Fibroblast of skin of scalp (primary cell): ENCODE measurements at regions not wholly inside any gene's neighbourhood (a gene's known extent, or its start where the extent isn't known, plus 50 kb on each side); places are given as distances from the start of the nearest gene placed in this dataset.

Source experiments
- DNase-seq: peaks from one replicate; pipeline ENCODE4 v3.0.0-alpha.2; 2013

DNA sequence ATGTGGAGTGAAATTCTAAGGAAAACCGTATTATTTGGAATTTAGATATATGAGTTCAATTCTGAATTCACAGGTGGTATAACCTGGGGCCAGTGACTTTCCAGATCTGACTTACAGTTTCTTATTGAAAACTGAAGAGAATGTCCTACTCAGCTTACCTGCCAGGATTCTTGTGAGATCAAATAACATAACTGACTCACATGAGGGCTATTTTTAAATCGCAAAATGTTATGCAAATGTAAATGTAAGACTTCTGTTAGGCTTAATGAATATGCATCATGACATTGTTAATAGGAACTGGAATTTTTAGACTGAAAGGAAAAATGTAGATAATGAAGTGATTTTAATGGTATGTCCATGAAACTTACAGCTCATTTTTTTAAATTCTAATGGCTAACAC lies 1142.1 kb downstream of the FLRT2 start:
- DNase-seq: no peak

DNA sequence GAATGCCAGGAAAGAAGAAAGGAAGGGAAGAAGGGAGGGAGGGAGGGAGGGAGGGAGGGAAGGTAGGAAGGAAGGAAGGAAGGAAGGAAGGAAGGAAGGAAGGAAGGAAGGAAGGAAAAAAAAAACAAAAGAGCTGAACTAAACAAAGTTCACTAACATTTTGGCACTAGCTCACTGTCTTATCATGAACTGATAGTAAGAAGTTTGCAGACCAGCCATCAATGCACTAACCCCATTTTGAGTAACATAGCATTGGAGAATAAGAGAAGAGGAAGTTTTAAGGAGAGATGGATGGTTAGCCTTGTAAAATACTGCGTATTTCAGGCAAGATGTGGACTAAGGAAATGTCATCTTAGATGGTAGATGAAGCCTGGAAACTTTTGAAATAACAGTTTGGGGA lies 1136.0 kb downstream of the FLRT2 start:
- no peak for DNase-seq

DNA sequence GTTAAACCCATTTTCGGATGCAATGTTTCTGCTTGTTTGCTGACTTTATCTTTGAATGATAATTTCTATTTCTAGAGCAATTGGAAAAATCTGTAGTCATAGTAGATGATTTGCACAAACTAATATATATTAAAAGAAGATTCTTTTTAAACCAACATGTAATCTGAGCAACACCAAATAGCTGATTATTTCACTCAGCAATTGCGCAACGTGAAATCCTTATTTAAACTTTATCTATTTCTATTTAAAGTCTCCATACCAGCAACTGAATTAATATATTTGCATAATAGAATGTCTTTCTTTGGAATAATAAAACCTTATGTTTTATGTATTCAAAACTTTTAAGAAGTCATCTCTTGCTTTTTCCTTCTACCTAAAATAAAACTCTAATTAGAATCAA lies 1132.4 kb downstream of the FLRT2 start:
- no peak for DNase-seq

DNA sequence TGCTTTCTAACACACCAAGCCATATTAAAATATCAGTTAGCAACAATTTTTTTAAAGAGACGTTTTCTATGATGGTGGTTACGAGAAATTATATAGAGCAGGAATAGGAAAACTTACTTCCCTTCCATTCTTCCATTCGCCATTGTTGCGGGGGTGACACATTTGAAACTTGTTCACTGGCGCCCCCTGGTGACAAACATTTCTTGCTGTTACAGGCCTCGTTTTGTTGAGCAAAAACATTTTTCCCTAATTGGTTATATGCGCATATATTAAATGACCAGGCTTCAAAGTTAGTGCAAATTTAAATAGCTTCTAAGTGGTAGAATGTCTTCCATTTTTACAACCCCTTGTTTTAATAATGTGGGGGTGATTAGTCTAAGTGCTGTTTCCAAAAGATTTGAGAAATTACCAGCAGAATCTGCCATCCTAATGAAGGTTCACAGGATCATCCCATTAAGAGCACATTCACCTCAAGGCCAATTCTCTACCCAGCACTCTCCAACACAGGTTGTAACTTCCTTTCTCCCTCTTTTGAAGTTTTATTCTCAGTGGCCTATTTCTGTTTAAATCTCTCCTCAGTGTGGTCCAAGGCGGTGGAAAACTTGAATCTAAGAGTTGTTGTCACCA lies 1124.7 kb downstream of the FLRT2 start:
- peak; percentile 48 for DNase-seq

DNA sequence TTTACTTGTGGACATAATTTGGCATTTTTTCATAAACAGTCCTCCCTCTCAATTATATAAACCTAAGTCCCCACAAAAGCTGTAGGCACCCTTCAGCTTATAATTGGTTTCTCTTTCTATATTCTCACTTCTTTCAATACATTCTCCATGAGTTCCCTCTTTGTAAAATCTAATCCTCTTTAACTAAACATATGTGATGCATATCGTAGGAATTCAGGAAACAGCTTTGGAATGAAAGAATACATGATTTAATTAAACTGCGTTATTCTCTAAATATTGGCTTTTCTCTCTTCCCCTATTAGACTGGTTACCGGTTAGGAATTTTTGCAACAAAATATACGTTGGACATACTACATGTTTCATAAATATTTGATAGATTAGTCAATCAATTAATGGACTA lies 1122.6 kb downstream of the FLRT2 start:
- DNase-seq: peak; percentile 49

DNA sequence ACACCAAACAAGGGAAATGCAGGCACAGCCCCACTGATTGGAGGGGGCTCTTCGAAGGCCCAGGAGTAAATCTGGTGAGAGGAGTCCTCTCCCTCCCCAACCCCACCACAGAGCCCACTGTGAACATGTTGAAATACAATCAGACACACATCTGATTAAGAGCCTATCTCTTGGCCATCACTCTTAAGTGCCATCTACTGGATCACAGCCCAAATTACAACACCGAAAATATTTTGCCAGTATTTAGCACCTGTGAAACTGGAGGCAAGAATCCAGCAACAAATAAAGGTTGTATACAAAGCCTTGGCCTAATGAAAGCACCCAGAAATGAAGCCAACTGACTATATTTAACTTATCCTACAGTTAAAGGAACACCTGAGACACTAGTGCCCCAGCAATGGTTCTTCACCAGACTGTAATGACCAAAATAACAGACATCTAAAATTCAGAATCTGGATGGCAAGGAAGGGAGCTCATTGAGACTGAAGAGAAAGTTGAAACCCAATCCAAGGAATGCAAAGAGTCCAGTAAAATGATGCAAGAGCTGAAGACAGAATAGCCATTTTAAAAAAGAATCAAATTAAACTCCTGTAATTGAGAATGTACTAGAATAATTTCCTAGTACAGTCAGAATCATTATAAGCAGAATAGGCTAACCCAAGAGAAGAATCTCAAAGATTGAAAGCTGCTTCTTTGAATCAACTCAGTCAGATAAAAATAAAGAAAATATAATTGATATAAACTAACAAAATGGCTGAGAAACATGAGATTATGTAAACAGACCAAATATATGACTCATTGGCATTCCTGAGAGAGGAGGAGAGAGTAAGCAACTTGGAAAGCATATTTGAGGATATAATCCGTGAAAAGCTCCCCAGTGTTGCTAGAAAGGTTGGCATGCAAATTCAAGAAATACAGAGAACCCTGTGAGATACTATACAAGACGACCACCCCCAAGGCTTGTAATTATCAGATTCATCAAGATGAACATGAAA lies 1117.0 kb downstream of the FLRT2 start:
- DNase-seq: peak; percentile 67

DNA sequence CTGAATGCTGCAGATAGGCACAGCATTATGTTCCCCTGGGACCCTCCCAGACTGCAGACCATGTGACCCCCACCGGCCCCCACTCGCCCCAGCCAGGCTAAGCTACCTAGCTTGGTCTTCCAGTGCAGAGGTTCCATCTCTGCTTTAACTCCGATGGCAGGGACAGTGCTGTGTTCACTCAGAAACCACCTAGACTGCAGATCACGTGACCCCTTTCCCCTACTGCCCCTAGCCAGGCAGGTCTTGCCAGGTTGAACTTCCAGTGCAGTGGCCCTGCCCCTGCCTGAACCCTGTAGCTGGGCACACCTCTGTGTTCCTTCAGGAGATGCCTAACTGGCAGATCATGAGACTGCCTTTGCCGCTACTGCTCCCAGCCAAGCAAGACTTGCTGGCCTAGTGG lies 1116.2 kb downstream of the FLRT2 start:
- no peak for DNase-seq

DNA sequence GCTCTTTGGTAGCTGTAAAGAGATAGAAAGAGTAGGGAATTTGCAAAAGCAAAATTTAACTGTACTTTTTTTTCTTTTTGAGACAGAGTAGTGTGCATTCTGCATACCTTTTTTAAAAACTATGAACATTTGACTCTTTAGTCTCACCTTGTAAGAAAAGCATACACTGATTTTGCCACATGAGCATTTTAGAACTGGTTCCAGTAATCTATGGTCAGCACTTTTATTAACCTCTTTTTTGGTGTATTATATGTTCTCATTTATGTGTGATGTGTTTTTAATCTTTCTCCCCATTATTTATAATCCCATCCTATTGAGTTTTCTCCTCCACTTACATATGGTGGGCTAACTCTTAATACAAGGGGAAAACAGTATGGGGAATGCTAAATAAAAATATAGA lies 1111.4 kb downstream of the FLRT2 start:
- DNase-seq: no peak

DNA sequence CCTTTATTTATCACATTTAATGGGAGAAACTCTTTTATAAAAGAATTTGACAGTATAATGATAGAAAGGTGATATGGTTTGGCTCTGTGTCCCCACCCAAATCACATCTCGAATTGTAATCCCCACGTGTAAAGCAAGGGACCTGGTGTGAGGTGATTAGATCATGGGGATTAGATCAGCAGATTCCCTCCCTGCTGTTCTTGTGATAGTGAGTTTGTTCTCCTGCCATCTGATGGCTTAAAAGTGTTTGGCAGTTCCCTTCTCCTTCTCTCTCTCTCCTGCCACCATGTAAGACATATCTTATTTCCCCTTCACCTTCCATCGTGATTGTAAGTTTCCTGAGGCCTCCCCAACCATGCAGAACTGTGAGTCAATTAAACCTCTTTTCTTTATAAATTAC lies 1110.3 kb downstream of the FLRT2 start:
- DNase-seq: no peak

DNA sequence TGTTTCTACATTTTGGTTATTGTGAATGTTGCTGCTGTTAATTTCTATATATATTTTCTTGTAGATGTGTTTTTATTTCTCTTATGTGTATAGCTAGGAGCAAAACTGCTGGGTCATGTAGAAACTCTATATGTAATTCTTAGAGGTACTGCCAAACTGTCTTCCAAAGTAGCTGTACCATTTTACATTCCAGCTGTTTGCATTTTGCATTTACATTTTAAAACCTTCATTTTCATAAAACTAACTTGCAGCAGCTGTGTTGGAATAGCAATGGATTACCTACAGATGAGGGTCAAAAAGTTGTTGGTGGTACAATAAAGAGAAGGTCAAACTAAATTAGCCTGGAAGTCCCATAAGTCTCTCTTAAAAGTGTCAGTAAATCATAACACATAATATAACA lies 1109.7 kb downstream of the FLRT2 start:
- no peak for DNase-seq

DNA sequence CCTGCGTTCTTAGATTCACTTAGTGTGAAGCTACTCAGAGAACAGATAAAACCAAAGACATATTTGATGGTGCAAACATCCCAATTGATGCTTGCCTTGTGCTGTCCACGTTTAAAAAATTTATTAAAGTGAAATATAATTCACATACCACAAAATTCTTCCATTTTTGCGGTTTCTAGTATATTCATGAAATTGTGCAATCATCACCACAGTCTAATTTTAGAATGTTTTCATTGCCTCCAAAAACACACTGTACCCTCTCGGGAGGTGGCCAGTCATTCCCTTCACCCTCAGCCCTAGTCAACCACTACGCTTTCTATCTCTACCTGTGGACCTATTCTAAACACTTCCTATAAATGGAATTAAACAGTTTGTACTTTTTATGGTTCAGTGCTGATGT lies 1109.2 kb downstream of the FLRT2 start:
- DNase-seq: peak; percentile 68

DNA sequence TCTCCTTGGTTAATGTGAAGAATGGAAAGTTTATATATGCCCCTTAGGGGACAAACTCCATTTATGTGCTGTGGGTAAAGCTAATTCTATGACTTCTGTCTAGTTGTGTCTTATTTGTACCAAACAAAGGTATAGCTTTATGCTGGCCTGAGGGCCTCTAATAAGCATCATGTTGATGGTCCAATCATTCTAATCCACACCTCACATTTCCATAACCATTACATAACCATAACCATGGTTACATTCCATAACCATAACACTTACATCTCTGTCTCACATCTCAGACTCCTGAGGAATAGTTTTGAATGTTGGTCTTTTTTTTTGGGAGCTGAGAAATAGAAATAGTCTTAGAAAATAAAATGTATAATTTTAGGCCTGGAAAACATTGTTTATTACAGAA lies 1097.1 kb downstream of the FLRT2 start:
- no peak for DNase-seq

DNA sequence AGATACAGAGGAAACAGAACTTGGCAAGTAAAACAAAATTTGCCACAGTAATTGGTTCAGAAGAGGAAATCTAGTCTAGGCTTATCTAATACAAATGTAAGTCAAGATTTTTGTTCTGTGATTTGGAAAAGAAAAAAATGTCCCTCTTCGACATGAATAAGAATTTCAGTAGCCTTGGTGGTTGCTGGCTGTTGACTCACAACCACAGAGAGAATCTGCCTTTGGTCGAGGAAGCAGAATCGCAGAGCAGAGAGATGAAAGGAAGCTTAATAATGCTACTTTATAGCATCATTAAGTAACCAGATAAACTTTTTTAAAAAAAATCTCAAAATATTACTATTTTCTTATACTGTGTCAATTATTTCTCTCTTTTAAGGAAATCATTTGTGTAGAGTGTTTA lies 1096.6 kb downstream of the FLRT2 start:
- peak; percentile 45 for DNase-seq

DNA sequence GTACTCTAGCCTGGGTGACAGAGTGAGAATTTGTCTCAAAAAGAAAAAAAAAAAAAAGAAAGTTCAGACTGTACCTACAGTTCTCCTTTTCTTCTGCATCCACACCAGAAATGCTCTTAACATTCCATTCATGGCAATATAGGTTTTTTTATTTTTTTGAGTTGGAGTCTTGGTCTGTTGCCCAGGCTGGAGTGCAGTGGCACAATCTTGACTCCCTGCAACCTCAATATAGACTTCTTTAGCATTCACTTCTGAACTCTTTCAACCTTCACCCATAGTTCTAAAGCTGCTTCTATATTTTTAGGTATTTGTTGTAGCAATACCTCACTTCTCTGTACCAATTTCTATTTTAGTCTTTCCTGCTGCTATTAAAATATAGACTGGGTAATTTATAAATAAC lies 1095.7 kb downstream of the FLRT2 start:
- peak; percentile 36 for DNase-seq

DNA sequence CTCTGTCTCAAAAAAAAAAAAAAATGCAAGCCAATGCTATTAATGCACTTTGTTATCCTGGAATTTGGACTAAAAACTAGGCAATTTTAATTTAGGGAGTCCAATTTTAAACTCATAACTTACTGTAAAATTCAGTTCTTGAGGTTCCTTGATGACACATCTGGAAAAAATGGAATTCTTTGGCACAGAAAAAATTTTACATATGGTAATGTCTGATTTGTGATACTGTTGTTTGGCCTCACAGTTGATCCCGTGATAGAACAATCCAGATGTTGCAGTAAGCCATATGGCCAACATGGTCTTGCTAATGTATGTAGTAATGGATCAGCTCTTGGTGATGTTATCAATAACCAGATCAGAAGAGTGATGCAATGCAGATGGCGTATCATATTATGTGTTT lies 1089.8 kb downstream of the FLRT2 start:
- DNase-seq: peak; percentile 51

DNA sequence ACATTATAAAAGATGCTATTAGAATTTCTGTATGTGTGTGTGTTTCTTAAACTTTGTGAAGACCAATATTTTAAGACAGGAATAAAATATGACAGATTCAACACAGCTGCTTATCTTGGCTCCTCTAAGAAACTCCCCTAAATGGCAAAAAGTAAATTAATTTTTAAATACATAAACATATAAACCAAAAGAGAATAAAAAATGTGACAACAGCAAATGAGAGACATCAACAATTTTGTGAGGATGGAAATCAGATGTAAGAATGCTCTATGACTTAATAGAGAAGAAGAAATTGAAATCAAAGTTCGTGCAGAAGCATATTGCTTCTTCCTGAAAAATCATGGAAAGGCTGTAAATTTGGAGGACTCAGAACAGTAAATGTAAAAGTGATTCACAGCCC lies 1083.8 kb downstream of the FLRT2 start:
- no peak for DNase-seq

DNA sequence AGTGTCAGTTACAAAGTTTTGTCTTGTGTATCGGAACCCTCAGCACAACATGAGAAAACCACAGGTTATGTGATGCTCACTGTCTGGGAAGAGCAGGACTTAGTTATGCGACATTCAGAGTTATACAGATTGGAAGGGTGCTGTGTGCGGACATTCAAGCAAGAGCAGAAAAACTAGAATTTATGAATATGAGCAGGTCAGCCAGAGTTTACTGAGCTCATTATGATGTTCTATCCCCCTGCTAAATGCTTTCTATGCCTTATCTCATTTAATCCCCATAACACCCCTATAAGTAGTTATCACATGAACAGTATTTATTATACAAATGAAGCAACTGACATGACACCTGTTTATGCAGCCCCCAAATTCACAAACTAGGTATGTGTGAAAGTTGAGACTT lies 1083.2 kb downstream of the FLRT2 start:
- DNase-seq: no peak

DNA sequence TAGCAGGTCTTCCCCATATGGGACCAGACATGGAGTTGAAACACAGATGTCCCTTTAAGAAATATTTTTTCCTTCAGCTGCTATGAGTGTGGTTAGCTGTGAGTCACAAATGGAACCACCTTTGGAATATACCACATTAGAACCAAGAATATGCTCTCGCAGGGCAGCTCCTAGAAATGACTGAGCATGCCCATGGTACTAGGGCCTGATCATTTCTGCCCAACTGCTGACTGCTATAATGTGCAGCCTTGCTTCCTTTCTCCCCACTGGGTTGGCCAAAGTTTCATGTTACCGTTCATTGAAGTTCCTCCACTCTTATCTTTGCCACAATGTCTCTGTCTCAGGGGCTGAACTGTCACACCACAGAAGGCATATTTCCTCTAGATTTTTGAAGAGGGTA lies 1074.6 kb downstream of the FLRT2 start:
- peak; percentile 44 for DNase-seq

DNA sequence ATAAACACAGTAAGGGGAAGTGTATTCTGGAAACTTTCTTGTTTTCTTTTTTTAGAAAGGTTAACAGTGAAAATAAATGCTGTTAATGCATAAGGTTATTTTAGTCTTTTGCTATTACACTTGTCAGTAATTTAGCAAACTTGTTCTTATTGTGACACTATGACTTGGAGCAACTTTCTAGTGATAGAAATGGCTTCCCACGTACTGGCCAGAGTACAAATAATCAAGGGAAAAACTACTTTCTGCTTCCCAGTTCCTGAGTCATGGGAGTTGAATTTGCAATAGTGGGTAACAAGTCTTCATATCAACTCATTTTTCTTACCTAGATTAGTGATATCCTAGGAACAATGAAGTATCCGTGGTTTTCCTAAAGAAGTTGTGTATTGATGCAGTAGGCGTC lies 1072.3 kb downstream of the FLRT2 start:
- DNase-seq: no peak

DNA sequence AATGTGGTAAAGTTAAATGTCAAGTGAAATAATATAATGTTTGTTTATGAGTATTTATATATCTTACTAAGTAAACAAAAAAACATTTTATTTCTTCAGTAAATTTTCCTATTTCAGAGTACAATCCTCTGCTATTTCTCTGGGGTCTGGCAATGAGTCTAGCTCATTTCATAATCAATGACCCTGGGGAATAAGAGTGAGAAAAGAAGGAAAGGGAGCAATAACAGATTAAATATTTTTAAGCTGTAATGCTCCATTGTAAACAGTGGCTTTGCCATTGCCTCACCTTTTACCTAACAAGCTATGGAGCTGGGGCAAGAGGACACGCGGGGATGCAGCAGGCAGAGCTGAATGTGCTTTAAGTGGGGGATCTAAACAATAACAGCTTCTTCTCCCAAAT lies 1071.9 kb downstream of the FLRT2 start:
- DNase-seq: no peak

DNA sequence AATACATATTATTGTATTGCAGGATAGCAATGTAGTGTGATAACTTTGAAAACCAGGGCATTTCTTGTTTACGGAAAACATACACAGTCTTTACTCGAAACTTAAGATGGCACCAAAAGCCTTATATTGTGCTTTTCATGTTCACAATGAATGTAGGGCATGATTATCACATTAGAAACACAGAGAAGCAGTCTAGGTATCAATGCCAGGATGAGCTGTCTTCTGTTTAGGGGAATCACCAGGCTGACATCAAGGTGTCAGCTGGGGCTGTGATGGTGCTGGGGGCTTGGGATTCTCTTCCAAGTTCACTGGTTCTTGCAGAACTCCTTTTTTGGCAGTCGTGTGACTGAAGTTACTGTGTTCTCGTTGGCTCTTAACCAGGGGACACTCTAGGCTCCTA lies 1067.3 kb downstream of the FLRT2 start:
- DNase-seq: no peak

DNA sequence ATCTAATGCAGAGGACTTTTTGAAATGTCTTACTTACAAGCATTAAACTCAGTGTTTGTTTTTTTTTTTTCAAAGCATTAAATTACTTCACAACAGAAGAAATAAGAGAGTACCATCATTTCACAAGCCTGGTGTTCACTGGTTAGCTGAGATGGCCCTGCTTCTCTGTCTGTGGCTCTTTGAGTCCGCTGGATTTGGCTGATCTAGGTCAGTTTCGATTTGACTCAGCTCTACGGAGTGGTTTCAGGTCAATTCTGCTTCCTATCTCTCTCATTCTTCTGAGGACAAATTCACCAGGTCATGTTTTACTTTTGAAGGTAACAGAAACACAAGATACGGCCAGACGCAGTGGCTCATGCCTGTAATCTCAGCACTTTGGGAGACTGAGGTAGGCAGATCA lies 1066.1 kb downstream of the FLRT2 start:
- no peak for DNase-seq

DNA sequence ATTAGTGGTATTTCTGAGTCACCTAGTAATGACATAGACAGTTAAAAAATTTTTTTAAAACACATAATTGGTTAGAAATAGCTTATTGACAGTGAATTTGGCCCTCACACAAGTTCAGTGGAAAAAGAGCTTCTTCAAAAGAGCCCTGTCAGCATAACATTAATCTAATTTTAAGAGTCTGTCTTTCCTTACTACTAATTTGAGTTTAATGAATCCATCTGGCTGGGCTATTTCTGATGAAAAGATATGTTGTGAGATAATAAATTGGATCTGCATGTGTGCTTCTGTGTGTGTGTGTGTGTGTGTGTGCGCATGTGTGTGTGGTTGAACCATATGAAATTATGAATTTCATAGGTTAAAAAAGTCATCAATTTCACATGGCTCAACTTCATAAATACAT lies 1045.2 kb downstream of the FLRT2 start:
- DNase-seq: peak; percentile 57

DNA sequence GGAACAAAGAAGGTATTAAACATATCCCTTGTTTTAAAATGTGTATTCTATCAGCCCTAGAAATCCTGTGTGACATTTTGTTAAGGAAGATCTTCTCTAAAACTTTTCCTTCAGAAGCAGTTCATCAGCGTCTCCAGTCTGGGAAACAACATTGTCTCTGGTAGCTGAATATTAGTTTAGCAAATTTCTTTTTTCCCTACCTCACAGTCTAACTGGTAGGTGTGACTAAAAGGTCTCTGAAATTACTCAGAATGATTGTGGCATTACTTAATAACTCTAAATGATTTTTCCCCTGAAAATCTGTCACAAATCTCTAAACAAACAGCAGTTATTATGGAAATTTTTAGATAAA lies 1044.8 kb downstream of the FLRT2 start:
- DNase-seq: no peak
